ENCODE measurements at regions not wholly inside any gene's neighbourhood (a gene's known extent, or its start where the extent isn't known, plus 50 kb on each side); places are given as distances from the start of the nearest gene placed in this dataset.

DNA sequence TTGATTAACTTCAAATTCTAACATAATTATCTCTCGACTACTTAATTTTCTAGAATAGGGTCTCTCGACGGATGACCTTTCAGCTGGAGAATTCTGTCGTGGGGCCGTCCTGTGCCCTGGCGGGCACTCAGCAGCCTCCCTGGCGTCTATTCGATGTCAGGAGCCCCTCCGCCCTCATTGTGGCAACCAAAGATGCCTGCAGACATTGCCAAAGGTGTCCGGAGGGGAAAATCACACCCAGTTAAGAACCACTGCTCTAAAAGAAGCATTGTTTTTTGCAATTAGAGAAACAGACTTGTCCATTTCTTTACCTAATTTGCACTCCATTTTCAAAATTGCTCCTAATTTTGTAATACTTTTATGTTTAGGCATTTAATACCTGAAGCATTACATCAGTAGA lies 79.2 kb upstream of the ARHGEF7 start:
- no peak for DNase-seq (ENCODE audit: low spot score)
- no peak overlapping the region for H3K9ac ChIP-seq (ENCODE audit: low read depth in 1 of 2, low read length in 2 of 2)
- H3K9me3 ChIP-seq (ENCODE audit: control insufficient read depth in 4 of 4, low read length in 3 of 4), result no peaks in the 10 kb centered on the region
- no peaks in the 10 kb centered on the region for H3K36me3 ChIP-seq (ENCODE audit: control insufficient read depth in 4 of 4, insufficient read depth in 3 of 4, low read depth in 1 of 4, low read length in 3 of 4)
- TF ChIP-seq HNF4A (conservative IDR thresholded peaks at IDR 0.05) (no peak), NR2F2 (IDR thresholded peaks at IDR 0.05) (no peak), FOXA1 (IDR thresholded peaks at IDR 0.05) (no peak), YY1 (IDR thresholded peaks at IDR 0.05) (no peak), RXRA (IDR thresholded peaks at IDR 0.05) (no peak), JUND (IDR thresholded peaks at IDR 0.05) (no peak), FOXA2 (IDR thresholded peaks at IDR 0.05) (no peak)
- TF ChIP-seq, protein P1, sequence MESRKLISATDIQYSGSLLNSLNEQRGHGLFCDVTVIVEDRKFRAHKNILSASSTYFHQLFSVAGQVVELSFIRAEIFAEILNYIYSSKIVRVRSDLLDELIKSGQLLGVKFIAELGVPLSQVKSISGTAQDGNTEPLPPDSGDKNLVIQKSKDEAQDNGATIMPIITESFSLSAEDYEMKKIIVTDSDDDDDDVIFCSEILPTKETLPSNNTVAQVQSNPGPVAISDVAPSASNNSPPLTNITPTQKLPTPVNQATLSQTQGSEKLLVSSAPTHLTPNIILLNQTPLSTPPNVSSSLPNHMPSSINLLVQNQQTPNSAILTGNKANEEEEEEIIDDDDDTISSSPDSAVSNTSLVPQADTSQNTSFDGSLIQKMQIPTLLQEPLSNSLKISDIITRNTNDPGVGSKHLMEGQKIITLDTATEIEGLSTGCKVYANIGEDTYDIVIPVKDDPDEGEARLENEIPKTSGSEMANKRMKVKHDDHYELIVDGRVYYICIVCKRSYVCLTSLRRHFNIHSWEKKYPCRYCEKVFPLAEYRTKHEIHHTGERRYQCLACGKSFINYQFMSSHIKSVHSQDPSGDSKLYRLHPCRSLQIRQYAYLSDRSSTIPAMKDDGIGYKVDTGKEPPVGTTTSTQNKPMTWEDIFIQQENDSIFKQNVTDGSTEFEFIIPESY (IDR thresholded peaks at IDR 0.05), result no peak
- TF ChIP-seq, protein P2, sequence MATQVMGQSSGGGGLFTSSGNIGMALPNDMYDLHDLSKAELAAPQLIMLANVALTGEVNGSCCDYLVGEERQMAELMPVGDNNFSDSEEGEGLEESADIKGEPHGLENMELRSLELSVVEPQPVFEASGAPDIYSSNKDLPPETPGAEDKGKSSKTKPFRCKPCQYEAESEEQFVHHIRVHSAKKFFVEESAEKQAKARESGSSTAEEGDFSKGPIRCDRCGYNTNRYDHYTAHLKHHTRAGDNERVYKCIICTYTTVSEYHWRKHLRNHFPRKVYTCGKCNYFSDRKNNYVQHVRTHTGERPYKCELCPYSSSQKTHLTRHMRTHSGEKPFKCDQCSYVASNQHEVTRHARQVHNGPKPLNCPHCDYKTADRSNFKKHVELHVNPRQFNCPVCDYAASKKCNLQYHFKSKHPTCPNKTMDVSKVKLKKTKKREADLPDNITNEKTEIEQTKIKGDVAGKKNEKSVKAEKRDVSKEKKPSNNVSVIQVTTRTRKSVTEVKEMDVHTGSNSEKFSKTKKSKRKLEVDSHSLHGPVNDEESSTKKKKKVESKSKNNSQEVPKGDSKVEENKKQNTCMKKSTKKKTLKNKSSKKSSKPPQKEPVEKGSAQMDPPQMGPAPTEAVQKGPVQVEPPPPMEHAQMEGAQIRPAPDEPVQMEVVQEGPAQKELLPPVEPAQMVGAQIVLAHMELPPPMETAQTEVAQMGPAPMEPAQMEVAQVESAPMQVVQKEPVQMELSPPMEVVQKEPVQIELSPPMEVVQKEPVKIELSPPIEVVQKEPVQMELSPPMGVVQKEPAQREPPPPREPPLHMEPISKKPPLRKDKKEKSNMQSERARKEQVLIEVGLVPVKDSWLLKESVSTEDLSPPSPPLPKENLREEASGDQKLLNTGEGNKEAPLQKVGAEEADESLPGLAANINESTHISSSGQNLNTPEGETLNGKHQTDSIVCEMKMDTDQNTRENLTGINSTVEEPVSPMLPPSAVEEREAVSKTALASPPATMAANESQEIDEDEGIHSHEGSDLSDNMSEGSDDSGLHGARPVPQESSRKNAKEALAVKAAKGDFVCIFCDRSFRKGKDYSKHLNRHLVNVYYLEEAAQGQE (IDR thresholded peaks at IDR 0.05), result no peak
- TF ChIP-seq, protein P3, sequence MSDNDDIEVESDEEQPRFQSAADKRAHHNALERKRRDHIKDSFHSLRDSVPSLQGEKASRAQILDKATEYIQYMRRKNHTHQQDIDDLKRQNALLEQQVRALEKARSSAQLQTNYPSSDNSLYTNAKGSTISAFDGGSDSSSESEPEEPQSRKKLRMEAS (IDR thresholded peaks at IDR 0.05), result no peak
- no peak overlapping the region for H3K4me3 ChIP-seq (ENCODE audit: low read depth in 1 of 3, low read length in 3 of 3)
- no peak overlapping the region for H3K27ac ChIP-seq (ENCODE audit: low read depth in 1 of 2, low read length in 2 of 2)
- H3K4me1 ChIP-seq (ENCODE audit: control insufficient read depth in 4 of 4, insufficient read depth in 4 of 4, low read length in 3 of 4), result no peaks in the 10 kb centered on the region
- H3K27me3 ChIP-seq (ENCODE audit: control insufficient read depth in 4 of 4, insufficient read depth in 4 of 4, low read length in 3 of 4), result peaks cover 0 to 4% (median 0%) of the 10 kb centered on the region in 4 donors
- 73% methylated on average over 10 of the region's 10 CpGs for WGBS

DNA sequence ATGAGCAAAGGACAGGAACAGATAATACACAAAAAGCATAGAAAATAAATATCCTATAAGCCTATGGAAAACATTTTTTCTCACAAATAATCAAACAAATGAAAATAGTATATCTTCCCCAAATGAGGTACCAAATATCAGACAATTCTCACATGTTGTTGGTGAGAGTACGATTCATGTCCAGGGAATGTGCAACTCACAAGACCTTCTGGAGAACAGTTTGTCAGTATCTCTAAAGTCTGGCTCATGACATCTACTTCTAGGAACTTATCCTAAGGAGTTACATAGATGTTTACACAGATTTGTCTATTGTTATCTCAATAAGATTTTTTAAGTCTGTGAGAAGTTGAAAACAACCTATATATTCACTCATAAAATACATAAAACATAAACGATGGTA lies 80.3 kb upstream of the ARHGEF7 start:
- no peaks in the 10 kb centered on the region for H3K9me3 ChIP-seq (ENCODE audit: control insufficient read depth in 4 of 4, low read length in 3 of 4)
- H3K27me3 ChIP-seq (ENCODE audit: control insufficient read depth in 4 of 4, insufficient read depth in 4 of 4, low read length in 3 of 4), result peaks cover 0 to 4% (median 0%) of the 10 kb centered on the region in 4 donors
- H3K36me3 ChIP-seq (ENCODE audit: control insufficient read depth in 4 of 4, insufficient read depth in 3 of 4, low read depth in 1 of 4, low read length in 3 of 4), result no peaks in the 10 kb centered on the region
- H3K27ac ChIP-seq (ENCODE audit: low read depth in 1 of 2, low read length in 2 of 2), result no peak overlapping the region
- no peak overlapping the region for H3K9ac ChIP-seq (ENCODE audit: low read depth in 1 of 2, low read length in 2 of 2)
- TF ChIP-seq HNF4G (IDR thresholded peaks at IDR 0.05), result no peak
- no peak for TF ChIP-seq GABPA (IDR thresholded peaks at IDR 0.05 in 1 of 2, conservative IDR thresholded peaks at IDR 0.05 in 1 of 2)
- TF ChIP-seq, protein P4, sequence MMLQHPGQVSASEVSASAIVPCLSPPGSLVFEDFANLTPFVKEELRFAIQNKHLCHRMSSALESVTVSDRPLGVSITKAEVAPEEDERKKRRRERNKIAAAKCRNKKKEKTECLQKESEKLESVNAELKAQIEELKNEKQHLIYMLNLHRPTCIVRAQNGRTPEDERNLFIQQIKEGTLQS (IDR thresholded peaks at IDR 0.05), result no peak
- no peak for TF ChIP-seq FOXA1 (IDR thresholded peaks at IDR 0.05)
- TF ChIP-seq, protein P5, sequence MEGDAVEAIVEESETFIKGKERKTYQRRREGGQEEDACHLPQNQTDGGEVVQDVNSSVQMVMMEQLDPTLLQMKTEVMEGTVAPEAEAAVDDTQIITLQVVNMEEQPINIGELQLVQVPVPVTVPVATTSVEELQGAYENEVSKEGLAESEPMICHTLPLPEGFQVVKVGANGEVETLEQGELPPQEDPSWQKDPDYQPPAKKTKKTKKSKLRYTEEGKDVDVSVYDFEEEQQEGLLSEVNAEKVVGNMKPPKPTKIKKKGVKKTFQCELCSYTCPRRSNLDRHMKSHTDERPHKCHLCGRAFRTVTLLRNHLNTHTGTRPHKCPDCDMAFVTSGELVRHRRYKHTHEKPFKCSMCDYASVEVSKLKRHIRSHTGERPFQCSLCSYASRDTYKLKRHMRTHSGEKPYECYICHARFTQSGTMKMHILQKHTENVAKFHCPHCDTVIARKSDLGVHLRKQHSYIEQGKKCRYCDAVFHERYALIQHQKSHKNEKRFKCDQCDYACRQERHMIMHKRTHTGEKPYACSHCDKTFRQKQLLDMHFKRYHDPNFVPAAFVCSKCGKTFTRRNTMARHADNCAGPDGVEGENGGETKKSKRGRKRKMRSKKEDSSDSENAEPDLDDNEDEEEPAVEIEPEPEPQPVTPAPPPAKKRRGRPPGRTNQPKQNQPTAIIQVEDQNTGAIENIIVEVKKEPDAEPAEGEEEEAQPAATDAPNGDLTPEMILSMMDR (IDR thresholded peaks at IDR 0.05; ENCODE audit: low read depth, low read length, missing input control), result no peak
- no peak for TF ChIP-seq RAD21 (IDR thresholded peaks at IDR 0.05)
- no peak for TF ChIP-seq NR2F2 (IDR thresholded peaks at IDR 0.05)
- H3K4me3 ChIP-seq (ENCODE audit: low read depth in 1 of 3, low read length in 3 of 3), result no peak overlapping the region
- 75% methylated on average over 2 of the region's 2 CpGs for WGBS
- no peak for DNase-seq (ENCODE audit: low spot score)
- H3K4me1 ChIP-seq (ENCODE audit: control insufficient read depth in 4 of 4, insufficient read depth in 4 of 4, low read length in 3 of 4), result no peaks in the 10 kb centered on the region

All from liver (tissue), 8 donors.